ENCODE measurements at regions not wholly inside any gene's neighbourhood (a gene's known extent, or its start where the extent isn't known, plus 50 kb on each side); places are given as distances from the start of the nearest gene placed in this dataset.

GRCh38 chr12:68508576-68508975 is 102.1 kb upstream of the RAP1B start:
- TF ChIP-seq CSRNP3 (CRISPR knock-in tag; IDR thresholded peaks at IDR 0.05) (no peak), ISL1 (CRISPR knock-in tag; IDR thresholded peaks at IDR 0.05) (no peak)
